WTC11 (cell line): ENCODE measurements at regions not wholly inside any gene's neighbourhood (a gene's known extent, or its start where the extent isn't known, plus 50 kb on each side); places are given as distances from the start of the nearest gene placed in this dataset.

Source experiments
- CBFB ChIP-seq: sonication (generic); formaldehyde crosslinking; IDR thresholded peaks from 2 replicates; pipeline ENCODE4 v1.8.1; 2022; ENCODE audit warnings: mild to moderate bottlenecking, low read depth, missing genetic modification reagents
- CREB1 ChIP-seq: sonication (generic); formaldehyde crosslinking; IDR thresholded peaks from 2 replicates; pipeline ENCODE4 v1.8.0; 2023; ENCODE audit warnings: mild to moderate bottlenecking, missing genetic modification reagents
- NFYB ChIP-seq: sonication (generic); formaldehyde crosslinking; conservative IDR thresholded peaks from 2 replicates; pipeline ENCODE4 v1.8.0; 2022; ENCODE audit warnings: low read depth, missing genetic modification reagents
- ZNF263 ChIP-seq: sonication (generic); formaldehyde crosslinking; IDR thresholded peaks from 2 replicates; pipeline ENCODE4 v1.8.1; 2022; ENCODE audit warnings: low read depth, mild to moderate bottlenecking, moderate library complexity, missing genetic modification reagents
- ZNF416 ChIP-seq: fragments of 250-450 bp; sonication (Bioruptor Pico); IDR thresholded peaks from 2 replicates; pipeline ENCODE4 v1.9.0; 2021; ENCODE audit warnings: mild to moderate bottlenecking, inconsistent platforms
- TF ChIP-seq, protein P1 (sequence below): fragments of 200-600 bp; IDR thresholded peaks from 2 replicates; pipeline ENCODE4 v1.8.0; 2022; ENCODE audit warnings: antibody characterized with exemption
- TF ChIP-seq, protein P2 (sequence below): sonication (generic); formaldehyde crosslinking; IDR thresholded peaks from 2 replicates; pipeline ENCODE4 v1.8.1; 2023; ENCODE audit warnings: mild to moderate bottlenecking, missing genetic modification reagents, moderate library complexity
- TF ChIP-seq, protein P3 (sequence below): sonication (generic); formaldehyde crosslinking; IDR thresholded peaks from 2 replicates; pipeline ENCODE4 v1.8.0; 2023; ENCODE audit warnings: mild to moderate bottlenecking, missing genetic modification reagents

DNA sequence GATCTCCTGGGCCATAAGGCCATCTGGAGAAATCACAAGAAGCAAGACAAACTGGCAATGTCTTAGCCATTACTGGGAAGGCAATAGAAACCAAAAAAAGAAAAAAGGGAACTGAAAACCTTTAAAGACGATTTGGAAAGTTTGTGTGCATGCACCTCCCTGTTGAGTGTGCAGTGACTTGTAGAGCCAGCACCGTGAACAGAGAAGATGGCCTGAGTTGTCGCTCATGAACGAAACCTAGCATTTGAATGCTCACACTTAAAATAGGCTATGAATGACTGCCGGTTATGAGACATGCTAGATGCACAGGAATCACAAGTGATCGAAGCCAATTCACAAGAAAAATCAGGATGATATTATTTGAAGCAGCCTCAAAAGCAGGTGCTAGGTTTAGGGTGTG lies 151.3 kb upstream of the ADO start:
- TF ChIP-seq ZNF263 (CRISPR knock-in tag) (no peak), ZNF416 (CRISPR knock-in tag) (no peak), CREB1 (CRISPR knock-in tag) (no peak), NFYB (CRISPR knock-in tag) (no peak), CBFB (CRISPR knock-in tag) (no peak)
- TF ChIP-seq, protein P1, sequence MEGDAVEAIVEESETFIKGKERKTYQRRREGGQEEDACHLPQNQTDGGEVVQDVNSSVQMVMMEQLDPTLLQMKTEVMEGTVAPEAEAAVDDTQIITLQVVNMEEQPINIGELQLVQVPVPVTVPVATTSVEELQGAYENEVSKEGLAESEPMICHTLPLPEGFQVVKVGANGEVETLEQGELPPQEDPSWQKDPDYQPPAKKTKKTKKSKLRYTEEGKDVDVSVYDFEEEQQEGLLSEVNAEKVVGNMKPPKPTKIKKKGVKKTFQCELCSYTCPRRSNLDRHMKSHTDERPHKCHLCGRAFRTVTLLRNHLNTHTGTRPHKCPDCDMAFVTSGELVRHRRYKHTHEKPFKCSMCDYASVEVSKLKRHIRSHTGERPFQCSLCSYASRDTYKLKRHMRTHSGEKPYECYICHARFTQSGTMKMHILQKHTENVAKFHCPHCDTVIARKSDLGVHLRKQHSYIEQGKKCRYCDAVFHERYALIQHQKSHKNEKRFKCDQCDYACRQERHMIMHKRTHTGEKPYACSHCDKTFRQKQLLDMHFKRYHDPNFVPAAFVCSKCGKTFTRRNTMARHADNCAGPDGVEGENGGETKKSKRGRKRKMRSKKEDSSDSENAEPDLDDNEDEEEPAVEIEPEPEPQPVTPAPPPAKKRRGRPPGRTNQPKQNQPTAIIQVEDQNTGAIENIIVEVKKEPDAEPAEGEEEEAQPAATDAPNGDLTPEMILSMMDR, result no peak
- TF ChIP-seq, protein P2, sequence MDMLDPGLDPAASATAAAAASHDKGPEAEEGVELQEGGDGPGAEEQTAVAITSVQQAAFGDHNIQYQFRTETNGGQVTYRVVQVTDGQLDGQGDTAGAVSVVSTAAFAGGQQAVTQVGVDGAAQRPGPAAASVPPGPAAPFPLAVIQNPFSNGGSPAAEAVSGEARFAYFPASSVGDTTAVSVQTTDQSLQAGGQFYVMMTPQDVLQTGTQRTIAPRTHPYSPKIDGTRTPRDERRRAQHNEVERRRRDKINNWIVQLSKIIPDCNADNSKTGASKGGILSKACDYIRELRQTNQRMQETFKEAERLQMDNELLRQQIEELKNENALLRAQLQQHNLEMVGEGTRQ (CRISPR knock-in tag), result no peak
- TF ChIP-seq, protein P3, sequence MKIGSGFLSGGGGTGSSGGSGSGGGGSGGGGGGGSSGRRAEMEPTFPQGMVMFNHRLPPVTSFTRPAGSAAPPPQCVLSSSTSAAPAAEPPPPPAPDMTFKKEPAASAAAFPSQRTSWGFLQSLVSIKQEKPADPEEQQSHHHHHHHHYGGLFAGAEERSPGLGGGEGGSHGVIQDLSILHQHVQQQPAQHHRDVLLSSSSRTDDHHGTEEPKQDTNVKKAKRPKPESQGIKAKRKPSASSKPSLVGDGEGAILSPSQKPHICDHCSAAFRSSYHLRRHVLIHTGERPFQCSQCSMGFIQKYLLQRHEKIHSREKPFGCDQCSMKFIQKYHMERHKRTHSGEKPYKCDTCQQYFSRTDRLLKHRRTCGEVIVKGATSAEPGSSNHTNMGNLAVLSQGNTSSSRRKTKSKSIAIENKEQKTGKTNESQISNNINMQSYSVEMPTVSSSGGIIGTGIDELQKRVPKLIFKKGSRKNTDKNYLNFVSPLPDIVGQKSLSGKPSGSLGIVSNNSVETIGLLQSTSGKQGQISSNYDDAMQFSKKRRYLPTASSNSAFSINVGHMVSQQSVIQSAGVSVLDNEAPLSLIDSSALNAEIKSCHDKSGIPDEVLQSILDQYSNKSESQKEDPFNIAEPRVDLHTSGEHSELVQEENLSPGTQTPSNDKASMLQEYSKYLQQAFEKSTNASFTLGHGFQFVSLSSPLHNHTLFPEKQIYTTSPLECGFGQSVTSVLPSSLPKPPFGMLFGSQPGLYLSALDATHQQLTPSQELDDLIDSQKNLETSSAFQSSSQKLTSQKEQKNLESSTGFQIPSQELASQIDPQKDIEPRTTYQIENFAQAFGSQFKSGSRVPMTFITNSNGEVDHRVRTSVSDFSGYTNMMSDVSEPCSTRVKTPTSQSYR (CRISPR knock-in tag), result no peak
